Fibroblast of villous mesenchyme (primary cell): ENCODE measurements at regions not wholly inside any gene's neighbourhood (a gene's known extent, or its start where the extent isn't known, plus 50 kb on each side); places are given as distances from the start of the nearest gene placed in this dataset.

Source experiments
- DNase-seq: peaks from one replicate; pipeline ENCODE4 v3.0.0-alpha.2; 2010; ENCODE audit warnings: low read depth
- H3K4me3 ChIP-seq: 2 replicates; pipeline ENCODE4 v1.5.1; 2011; ENCODE audit warnings: low read depth, mild to moderate bottlenecking, low read length
- TF ChIP-seq, protein P1 (sequence below): IDR thresholded peaks from 2 replicates; pipeline ENCODE4 v1.5.1; 2012; ENCODE audit warnings: low read depth, mild to moderate bottlenecking, low read length; ENCODE audit not compliant: insufficient read depth

DNA sequence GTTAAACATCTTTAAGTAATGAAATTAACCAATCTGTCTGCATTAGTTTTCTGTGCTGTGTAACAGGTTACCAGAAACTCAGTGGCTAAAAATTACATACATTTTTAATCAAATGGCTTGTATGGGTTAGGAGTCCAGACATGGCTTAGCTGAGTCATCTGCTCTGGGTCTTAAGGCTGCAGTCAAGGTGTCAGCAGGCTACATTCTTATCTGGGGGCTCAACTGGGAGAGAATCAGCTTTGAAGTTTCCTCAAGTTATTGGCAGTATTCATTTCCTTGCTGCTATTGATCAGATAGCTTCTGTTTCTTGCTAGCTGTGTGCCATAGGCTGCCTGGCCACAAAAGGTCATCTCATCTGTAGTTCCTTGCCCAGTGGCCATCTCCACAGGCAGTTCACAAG lies 1163.0 kb downstream of the DIAPH3 start:
- no peak for DNase-seq
- H3K4me3 ChIP-seq: no peak overlapping the region
- TF ChIP-seq, protein P1, sequence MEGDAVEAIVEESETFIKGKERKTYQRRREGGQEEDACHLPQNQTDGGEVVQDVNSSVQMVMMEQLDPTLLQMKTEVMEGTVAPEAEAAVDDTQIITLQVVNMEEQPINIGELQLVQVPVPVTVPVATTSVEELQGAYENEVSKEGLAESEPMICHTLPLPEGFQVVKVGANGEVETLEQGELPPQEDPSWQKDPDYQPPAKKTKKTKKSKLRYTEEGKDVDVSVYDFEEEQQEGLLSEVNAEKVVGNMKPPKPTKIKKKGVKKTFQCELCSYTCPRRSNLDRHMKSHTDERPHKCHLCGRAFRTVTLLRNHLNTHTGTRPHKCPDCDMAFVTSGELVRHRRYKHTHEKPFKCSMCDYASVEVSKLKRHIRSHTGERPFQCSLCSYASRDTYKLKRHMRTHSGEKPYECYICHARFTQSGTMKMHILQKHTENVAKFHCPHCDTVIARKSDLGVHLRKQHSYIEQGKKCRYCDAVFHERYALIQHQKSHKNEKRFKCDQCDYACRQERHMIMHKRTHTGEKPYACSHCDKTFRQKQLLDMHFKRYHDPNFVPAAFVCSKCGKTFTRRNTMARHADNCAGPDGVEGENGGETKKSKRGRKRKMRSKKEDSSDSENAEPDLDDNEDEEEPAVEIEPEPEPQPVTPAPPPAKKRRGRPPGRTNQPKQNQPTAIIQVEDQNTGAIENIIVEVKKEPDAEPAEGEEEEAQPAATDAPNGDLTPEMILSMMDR: no peak

DNA sequence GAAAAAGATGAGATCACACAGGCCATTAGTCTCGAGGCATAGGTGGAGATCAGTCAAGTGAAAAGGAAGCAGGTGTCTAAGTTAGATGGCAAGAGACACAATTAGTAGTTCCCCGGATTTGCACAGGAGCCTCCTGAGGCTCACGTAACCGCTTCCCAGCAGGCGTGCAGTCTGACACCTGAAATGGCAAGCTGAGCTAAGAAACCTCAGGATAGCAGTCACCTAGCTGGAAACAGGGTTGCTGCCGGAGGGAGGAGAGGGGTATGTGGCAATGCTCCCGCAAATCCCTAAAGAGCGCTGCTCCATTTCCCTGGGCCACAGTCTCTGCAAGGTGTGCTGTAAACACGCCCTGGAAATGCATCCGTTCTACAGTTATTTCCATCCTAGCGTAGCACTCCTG lies 1151.0 kb downstream of the DIAPH3 start:
- TF ChIP-seq, protein P1: no peak
- no peak for DNase-seq
- H3K4me3 ChIP-seq: no peak overlapping the region

DNA sequence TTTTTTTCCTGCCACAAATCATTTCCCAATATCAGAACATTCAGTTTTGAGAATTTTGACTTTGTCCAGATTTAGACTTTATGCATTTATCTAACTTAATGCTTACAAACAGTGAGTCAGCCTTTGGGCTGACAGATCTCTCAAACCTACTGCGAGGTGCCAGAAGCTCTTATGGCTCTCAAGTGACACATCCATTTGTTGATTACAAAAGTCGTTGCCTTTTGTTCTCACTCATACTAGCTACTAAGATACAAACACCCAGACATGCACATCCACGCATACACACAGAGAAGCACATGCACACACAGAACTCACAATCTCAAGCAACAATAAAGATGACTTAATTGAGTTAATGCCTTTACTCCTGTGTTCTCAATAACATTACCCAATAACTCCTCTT lies 1147.5 kb downstream of the DIAPH3 start:
- no peak for DNase-seq
- TF ChIP-seq, protein P1: no peak

DNA sequence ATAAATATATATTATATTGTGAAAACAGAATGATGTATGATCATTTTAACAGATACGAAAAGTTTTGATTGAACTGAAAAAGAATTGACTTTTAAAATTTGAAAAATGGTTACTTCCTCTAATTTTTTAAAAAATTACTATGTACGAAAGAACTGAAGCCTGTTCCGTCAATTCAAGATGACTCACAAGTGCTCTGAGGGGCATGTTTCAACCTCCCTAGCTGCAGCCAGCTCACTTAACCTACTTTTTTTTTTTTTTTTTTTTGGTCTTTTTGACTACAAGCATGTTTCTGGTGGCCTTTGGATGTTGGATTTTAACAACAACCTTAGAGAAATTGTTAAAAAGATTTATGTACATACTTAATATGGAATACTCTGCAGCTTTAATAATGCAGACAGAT lies 1139.3 kb downstream of the DIAPH3 start:
- no peak for DNase-seq
- H3K4me3 ChIP-seq: no peak overlapping the region
- TF ChIP-seq, protein P1: no peak

More for the DNA sequence above, 1147.5 kb downstream of the DIAPH3 start:
- H3K4me3 ChIP-seq: no peak overlapping the region

DNA sequence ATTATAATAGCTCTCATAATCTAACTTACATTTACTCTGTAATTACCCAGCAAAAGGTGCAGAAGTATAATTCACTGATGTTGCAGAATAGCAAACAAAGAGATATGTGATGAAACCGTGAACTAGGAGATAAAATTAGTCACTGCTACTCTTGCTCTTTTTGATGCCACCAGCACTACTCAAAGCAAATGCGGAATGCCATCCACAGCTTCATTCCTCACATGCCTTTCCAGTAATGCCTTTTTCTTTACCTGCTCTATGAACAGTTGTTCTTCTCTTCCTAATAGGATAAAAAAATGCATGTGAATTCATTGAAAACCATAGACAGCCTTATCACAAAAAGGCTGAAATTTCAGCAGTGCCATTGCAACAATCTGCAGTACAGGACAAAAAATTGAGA lies 1129.5 kb downstream of the DIAPH3 start:
- H3K4me3 ChIP-seq: no peak overlapping the region
- DNase-seq: no peak
- TF ChIP-seq, protein P1: no peak

DNA sequence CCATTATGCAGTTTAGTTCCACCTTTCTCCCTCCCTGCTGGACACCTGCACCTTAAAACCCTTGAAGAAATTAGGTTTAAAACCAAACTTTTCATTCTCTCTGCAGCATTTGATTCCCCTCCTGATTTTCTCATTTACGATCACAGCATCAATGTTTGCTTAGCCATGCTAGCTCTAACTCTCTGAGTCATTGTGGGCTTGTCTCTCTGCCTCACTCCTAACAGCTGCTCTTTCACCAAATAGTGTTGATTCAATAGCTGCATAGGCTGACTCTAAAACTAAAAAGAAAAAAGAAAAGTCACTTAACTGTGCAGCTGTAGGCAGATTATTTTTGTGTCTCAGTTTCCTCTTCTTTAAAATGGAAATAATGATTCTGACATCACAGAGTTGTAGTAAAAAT lies 1124.9 kb downstream of the DIAPH3 start:
- no peak overlapping the region for H3K4me3 ChIP-seq
- TF ChIP-seq, protein P1: no peak
- no peak for DNase-seq

DNA sequence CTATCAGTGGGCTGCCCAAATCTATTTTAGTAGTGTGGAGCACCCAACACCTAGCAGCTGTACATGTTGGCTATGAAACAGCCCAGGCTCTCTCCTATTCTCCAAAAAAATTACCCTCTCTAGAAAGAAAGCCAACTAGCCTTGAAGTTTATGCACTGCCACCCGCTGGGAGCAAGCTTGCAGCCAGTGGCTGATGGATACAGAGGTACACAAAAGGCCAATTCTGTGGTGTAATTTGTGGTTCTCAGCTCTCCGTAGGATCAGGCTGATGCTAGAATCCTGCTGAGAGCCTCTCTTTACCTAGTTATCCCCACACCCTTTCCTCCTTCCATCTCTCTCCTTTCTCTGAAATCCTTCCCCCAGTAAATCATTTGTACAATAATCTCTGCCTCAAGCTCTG lies 1120.7 kb downstream of the DIAPH3 start:
- TF ChIP-seq, protein P1: no peak
- H3K4me3 ChIP-seq: no peak overlapping the region
- DNase-seq: no peak
